Memory B cell (primary cell): ENCODE measurements at regions not wholly inside any gene's neighbourhood (a gene's known extent, or its start where the extent isn't known, plus 50 kb on each side); places are given as distances from the start of the nearest gene placed in this dataset.

Source experiments
- ATAC-seq: fragments of 150-1000 bp; cut with Tn5 transposase; 2 replicates; pipeline ENCODE4 v1.10.0; 2021; ENCODE audit warnings: low read depth, mild to moderate bottlenecking, moderate library complexity
- DNase-seq, 2 donors: peaks; one replicate each; pipeline ENCODE4 v3.0.0; 2022; ENCODE audit warnings: low spot score in 2 of 2
- H3K27ac Mint-ChIP-seq: one replicate; pipeline ENCODE4 v1.8.0; 2022; ENCODE audit warnings: mild to moderate bottlenecking, moderate library complexity, mixed read lengths
- H3K27me3 Mint-ChIP-seq: one replicate; pipeline ENCODE4 v1.8.0; 2022; ENCODE audit warnings: mixed read lengths
- H3K36me3 Mint-ChIP-seq: one replicate; pipeline ENCODE4 v1.8.0; 2022; ENCODE audit warnings: mild to moderate bottlenecking, mixed read lengths
- H3K4me1 Mint-ChIP-seq: one replicate; pipeline ENCODE4 v1.8.0; 2022; ENCODE audit warnings: mixed read lengths
- H3K4me3 Mint-ChIP-seq: one replicate; pipeline ENCODE4 v1.8.0; 2022; ENCODE audit warnings: mild to moderate bottlenecking, moderate library complexity, mixed read lengths
- H3K9me3 Mint-ChIP-seq: one replicate; pipeline ENCODE4 v1.8.0; 2022; ENCODE audit warnings: mixed read lengths

DNA sequence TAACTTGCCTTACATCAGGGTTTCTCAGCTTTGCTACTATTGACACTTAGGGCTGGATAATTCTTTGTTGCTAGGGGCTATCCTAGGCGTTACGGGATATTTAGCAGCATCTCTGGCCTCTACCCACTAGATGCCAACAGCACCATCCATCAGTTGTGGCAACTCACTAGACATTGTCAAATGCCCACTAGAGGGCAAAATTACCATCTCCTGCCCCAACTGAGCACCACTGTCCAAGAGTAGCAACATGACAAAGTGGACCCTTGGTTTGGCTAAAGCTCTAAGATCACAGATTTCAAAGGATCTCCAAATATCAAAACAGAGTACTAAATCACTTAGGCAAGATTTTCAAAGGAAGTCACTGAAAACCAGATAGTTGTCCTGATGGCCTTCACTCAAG, 251.7 kb upstream of the TBX3 start:
- Mint-ChIP-seq H3K27me3 (no peaks in the 10 kb centered on the region), H3K4me1 (no peaks in the 10 kb centered on the region), H3K9me3 (peaks cover 6% of the 10 kb centered on the region), H3K4me3 (no peak overlapping the region), H3K36me3 (no peaks in the 10 kb centered on the region), H3K27ac (no peak overlapping the region)
- no peak for ATAC-seq
- DNase-seq = no peak

DNA sequence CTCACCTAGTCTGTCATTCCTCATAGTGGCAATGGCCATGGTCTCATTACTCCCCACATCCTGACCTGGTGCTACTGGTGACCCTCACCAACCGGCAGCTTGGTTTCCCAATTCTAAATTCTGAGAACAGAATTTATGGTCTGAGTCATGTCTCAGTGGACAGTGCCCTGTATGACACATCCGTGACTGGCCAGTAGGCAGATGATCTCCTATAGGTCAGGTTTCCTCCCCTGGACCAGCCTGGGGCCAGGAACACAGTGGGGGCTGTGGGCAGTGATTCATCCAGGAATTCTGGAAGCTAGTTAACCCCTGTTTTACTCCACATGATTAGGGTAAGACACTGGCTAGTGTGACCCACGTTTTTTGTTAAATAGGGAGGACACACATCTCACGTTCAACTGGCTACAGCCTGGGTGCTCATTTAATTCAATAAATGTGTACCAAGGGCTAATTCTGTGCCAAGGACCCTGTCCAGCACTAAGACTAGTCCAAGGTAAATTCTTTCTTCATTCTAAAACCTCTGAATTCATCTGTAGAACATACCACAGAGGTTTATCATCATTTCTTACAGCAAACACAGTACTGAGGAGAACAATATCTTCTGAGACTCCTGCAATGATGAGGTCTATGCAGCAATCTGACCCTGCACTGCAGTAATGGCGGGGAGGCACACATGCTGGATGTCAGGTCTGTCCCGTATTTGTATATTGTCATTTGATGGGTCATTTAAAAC, 249.6 kb upstream of the TBX3 start:
- H3K36me3 Mint-ChIP-seq = no peaks in the 10 kb centered on the region
- H3K4me1 Mint-ChIP-seq = no peaks in the 10 kb centered on the region
- no peaks in the 10 kb centered on the region for H3K27me3 Mint-ChIP-seq
- no peak overlapping the region for H3K27ac Mint-ChIP-seq
- ATAC-seq = no peak
- H3K9me3 Mint-ChIP-seq = peaks cover 9% of the 10 kb centered on the region
- no peak for DNase-seq
- H3K4me3 Mint-ChIP-seq = no peak overlapping the region

DNA sequence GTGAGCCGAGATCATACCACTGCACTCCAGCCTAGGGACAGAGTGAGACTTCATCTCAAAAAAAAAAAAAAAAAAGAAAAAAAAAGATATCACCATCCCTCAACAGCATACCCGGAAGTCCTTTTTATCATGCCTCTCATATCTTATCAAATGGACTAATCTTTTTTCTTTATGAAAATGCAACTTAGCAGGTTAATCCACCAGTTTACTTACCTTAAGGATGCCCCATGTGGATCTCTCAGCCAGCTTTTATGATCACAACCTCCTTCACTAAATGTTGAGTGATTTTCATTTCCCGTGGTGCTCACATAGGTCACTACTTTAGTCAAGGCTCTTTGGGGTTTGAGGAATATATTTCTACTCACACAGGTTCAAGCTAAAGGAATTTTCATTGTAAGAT, 248.8 kb upstream of the TBX3 start:
- Mint-ChIP-seq H3K9me3 (peaks cover 9% of the 10 kb centered on the region), H3K36me3 (no peaks in the 10 kb centered on the region), H3K27me3 (no peaks in the 10 kb centered on the region), H3K4me3 (no peak overlapping the region), H3K4me1 (no peaks in the 10 kb centered on the region), H3K27ac (no peak overlapping the region)
- ATAC-seq (no peak), DNase-seq (no peak)

DNA sequence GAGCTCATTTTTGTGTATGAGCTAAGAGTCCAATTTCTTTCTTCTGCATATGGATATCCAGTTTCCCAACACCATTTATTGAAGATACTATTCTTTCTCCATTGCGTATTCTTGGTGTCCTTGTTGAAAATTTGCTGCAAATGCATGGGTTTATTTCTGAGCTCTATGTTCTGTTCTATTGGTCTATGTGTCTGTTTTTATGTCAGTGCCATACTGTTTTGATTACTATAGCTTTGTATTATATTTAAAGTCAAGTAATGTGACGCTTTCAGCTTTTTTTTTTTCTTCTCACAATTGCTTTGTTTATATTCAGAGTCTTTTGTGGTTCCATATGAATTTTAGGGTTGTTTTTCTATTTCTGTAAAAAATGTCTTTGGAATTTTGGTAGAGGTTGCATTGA, 247.1 kb upstream of the TBX3 start:
- DNase-seq (no peak), ATAC-seq (no peak)
- no peaks in the 10 kb centered on the region for H3K4me1 Mint-ChIP-seq
- H3K4me3 Mint-ChIP-seq = no peak overlapping the region
- no peaks in the 10 kb centered on the region for H3K36me3 Mint-ChIP-seq
- H3K27ac Mint-ChIP-seq = no peak overlapping the region
- peaks cover 9% of the 10 kb centered on the region for H3K9me3 Mint-ChIP-seq
- H3K27me3 Mint-ChIP-seq = no peaks in the 10 kb centered on the region

DNA sequence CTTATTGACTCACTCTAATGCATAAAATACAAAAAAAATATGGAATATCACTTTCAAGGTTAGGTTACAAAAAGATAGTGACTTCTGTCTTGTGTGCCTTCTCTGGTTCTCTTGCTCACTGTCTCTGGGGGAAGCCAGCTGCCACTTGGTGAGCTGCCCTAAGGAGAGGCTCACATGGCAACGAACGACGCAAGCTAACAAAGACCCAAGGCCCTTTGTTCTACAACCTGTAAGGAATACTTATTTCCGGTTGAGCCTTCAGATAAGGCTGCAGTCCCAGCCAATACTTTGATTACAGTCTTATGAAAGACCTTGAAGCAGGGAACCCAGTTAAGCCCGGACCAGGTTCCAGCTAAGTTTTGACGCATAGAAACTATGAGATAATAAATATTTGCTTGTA, 242.4 kb upstream of the TBX3 start:
- ATAC-seq = no peak
- Mint-ChIP-seq H3K36me3 (no peaks in the 10 kb centered on the region), H3K27ac (no peak overlapping the region), H3K4me1 (no peaks in the 10 kb centered on the region), H3K27me3 (no peaks in the 10 kb centered on the region), H3K9me3 (peaks cover 7% of the 10 kb centered on the region), H3K4me3 (no peak overlapping the region)
- no peak for DNase-seq

DNA sequence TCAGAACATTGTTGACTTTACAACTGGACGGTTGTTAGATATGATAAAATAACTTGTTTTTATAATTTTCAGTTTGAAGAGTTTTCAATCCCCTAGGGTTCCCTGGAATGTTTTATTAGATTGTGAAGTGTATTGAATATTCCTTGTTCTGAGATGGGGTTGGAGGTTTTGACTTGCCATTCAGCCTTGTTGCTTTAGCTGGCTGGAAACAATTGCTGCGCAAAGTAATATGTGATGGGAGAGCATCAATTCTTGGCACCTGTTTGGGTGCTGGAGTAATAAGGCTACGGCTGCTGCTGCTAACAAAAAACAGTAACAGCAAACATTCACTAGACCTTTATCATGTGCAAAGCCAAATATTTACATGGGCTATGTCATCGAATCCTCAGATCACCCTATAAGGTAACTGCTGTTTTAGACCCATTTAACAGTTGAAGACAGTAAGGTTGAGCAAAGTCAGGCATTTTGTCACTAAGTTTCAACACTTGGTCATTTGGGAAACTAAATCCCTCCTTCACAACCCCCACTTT, 241.0 kb upstream of the TBX3 start:
- no peaks in the 10 kb centered on the region for H3K27me3 Mint-ChIP-seq
- H3K4me1 Mint-ChIP-seq = no peaks in the 10 kb centered on the region
- H3K27ac Mint-ChIP-seq = no peak overlapping the region
- ATAC-seq (no peak), DNase-seq (no peak)
- H3K4me3 Mint-ChIP-seq = no peak overlapping the region
- H3K36me3 Mint-ChIP-seq = no peaks in the 10 kb centered on the region
- H3K9me3 Mint-ChIP-seq = peaks cover 2% of the 10 kb centered on the region

DNA sequence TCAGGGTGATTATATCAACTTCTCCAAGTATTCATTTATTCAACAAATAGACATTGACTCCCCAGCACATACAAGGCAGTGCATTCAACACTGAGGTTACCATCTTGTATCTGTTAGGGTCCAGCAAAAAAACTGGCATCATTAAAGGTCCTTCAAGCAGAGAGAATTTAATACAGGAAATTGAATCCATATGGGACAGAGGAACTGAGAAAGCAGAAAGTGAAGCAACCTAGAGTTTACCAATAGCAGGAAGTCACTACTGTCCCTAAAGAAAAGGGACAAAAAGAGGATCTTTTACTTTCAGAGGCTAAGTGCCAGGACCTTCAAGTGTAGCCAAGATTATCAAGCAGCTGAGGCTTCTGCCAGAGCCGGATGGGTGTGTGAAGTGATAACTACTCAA, 237.8 kb upstream of the TBX3 start:
- Mint-ChIP-seq H3K4me3 (no peak overlapping the region), H3K27ac (no peak overlapping the region), H3K9me3 (peaks cover 4% of the 10 kb centered on the region), H3K36me3 (no peaks in the 10 kb centered on the region), H3K27me3 (no peaks in the 10 kb centered on the region), H3K4me1 (no peaks in the 10 kb centered on the region)
- no peak for ATAC-seq
- no peak for DNase-seq

DNA sequence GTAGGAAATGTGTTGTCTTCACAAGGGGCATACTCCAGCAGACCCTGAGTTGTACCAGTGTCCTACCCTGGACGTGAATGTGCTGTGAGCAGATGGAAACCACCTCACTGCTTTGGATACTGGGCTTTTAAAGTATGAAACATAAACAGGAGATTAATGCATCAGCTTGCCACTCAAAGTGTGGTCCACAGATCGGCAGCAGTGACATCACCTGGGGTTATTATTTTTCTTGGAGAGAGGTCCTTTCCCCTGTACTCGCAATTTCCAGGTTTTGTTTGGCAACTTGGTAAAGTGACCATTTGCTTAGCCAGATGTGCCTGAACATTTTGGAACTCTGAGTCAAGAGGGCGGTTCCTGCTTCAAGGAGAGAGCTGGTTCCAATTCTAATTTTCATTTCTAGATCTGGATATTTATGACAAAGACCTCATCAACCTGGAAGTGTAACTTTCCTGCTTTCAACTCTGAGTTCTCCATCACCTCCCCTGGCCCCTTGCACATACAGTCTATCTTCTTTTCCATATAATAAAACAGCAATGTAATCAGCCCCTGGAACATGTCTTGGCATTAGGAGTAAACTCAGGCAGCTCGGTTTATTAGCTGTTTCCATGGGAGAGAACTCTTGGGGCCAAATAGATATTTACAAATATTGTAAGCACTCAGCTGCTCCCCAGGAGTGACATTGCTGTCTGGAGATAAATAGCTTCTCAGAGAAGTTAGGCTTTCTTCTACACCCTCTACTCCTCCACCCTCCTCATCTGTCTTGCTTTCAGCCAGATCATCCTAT, 237.0 kb upstream of the TBX3 start:
- Mint-ChIP-seq H3K4me3 (no peak overlapping the region), H3K9me3 (peaks cover 4% of the 10 kb centered on the region), H3K4me1 (no peaks in the 10 kb centered on the region), H3K27me3 (no peaks in the 10 kb centered on the region), H3K36me3 (no peaks in the 10 kb centered on the region), H3K27ac (no peak overlapping the region)
- no peak for ATAC-seq
- no peak for DNase-seq

DNA sequence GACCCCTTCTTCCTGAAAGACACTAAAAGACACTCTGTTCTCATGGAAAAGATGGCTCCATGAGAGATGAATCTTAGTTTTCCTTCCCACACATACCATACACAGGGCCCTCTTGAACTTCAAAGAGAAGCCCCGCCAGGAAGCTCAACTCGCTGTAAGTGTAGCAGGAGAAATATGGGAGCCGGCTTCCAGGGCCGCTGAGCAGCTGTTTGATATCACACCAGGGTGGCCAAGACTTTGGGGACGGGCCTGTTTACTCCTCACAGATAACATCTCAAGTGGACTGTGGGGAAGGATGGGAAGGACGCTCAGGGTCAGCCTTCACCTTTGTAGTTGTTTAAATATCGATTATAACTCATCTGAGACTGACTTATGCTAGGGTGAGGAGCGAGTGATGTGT, 235.5 kb upstream of the TBX3 start:
- Mint-ChIP-seq H3K27ac (no peak overlapping the region), H3K4me3 (no peak overlapping the region), H3K4me1 (no peaks in the 10 kb centered on the region), H3K36me3 (no peaks in the 10 kb centered on the region), H3K9me3 (peaks cover 4% of the 10 kb centered on the region), H3K27me3 (no peaks in the 10 kb centered on the region)
- DNase-seq (no peak), ATAC-seq (no peak)

DNA sequence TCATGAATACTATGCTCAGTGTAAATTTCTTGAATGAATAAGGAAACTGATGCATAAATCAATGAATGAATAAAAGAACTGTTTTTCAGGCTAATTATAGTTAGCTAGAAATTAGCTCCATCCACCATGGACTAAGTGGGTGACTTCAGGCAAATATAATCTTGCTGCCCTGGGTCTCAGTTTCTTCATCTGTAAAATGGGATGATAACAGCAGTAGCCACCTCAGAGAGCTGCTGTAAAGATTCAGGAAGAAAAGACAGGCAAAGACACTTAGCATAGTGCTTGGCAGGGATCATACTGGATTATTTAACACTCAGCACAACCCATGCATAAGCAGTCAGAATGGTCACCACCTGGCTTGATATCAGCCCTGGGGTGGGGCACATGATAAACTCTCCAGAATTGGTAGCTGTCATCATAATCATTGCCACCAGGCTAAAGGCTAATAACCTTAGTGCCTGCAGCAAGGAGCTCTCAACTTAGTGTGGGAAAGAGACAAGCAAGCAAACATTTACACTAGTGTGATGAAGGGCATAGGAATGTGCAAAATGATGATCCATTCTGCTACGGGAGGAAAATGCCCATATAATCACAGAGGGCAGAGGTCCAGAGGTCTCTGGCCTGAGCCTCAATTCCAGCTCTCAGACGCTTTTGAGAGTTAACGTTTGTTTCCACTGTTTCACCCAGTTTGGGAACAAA, 234.7 kb upstream of the TBX3 start:
- Mint-ChIP-seq H3K4me3 (no peak overlapping the region), H3K9me3 (peaks cover 4% of the 10 kb centered on the region), H3K4me1 (no peaks in the 10 kb centered on the region), H3K27me3 (no peaks in the 10 kb centered on the region), H3K36me3 (no peaks in the 10 kb centered on the region), H3K27ac (no peak overlapping the region)
- DNase-seq = no peak
- no peak for ATAC-seq

DNA sequence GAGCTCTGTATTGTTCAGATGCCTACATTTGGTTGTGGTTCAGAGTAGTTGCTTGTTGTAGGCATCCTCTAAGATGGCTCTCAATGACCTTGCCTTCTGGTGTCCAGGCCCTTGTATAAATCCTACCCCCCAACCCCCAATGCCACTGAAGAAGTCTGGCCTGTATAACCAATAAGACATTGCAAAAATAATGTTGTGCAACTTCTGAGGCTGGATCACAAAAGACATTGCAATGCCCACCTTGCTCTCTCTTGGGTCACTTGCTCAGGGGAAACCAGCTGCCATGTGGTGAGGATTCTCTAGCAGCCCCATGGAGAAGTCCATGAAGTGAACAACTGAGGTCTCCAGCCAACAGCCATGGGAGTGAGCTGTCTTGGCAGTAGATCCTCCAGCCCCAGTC, 234.0 kb upstream of the TBX3 start:
- Mint-ChIP-seq H3K4me3 (no peak overlapping the region), H3K36me3 (no peaks in the 10 kb centered on the region)

DNA sequence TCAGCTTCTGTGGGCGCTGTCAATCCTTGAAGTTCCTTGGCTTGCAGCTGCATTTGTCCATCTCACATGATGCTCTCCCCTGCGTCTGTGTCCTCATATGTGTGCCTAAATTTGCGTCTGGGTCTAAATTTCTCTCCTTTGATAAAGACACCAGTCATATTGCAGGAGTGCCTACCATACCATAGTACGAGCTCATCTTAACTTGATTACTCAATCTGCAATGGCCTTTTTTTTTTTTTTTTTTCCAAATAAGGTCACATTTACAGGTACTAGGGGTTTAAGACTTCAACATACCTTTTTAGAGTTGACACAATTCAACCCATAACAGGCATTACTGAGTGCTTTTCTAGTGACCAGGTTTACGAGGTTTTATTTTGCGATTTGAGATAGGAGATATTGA, 233.3 kb upstream of the TBX3 start:
- no peaks in the 10 kb centered on the region for H3K27me3 Mint-ChIP-seq
- ATAC-seq (no peak), DNase-seq (no peak)
- H3K9me3 Mint-ChIP-seq = peaks cover 6% of the 10 kb centered on the region
- H3K4me1 Mint-ChIP-seq = no peaks in the 10 kb centered on the region
- no peaks in the 10 kb centered on the region for H3K36me3 Mint-ChIP-seq
- no peak overlapping the region for H3K4me3 Mint-ChIP-seq
- H3K27ac Mint-ChIP-seq = no peak overlapping the region

More for the DNA sequence above, 234.0 kb upstream of the TBX3 start:
- no peak for DNase-seq
- Mint-ChIP-seq H3K9me3 (peaks cover 4% of the 10 kb centered on the region), H3K27me3 (no peaks in the 10 kb centered on the region), H3K4me1 (no peaks in the 10 kb centered on the region), H3K27ac (no peak overlapping the region)
- no peak for ATAC-seq

DNA sequence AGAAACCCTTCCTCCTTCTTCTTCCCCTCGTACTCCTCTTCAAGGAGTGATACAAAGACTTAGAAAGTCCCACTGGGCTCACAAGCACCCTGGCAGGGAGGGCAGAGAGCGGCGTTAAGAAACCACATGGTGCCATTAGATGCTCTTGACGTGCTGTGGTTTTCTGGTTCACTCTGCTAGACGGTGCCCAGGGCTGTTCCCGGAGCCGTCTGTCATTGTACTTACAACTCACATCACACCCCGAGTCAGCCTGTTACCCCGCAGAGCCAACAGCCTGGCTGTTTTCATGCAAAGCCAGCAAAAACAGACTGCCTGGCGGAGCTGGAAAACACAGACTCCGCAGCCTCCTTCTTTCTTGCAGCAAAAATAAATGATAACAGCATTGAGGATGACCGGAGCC, 232.6 kb upstream of the TBX3 start:
- H3K27me3 Mint-ChIP-seq = no peaks in the 10 kb centered on the region
- H3K9me3 Mint-ChIP-seq = peaks cover 6% of the 10 kb centered on the region
- no peak overlapping the region for H3K27ac Mint-ChIP-seq
- no peak for DNase-seq
- no peak overlapping the region for H3K4me3 Mint-ChIP-seq
- no peaks in the 10 kb centered on the region for H3K36me3 Mint-ChIP-seq
- no peaks in the 10 kb centered on the region for H3K4me1 Mint-ChIP-seq
- ATAC-seq = no peak

DNA sequence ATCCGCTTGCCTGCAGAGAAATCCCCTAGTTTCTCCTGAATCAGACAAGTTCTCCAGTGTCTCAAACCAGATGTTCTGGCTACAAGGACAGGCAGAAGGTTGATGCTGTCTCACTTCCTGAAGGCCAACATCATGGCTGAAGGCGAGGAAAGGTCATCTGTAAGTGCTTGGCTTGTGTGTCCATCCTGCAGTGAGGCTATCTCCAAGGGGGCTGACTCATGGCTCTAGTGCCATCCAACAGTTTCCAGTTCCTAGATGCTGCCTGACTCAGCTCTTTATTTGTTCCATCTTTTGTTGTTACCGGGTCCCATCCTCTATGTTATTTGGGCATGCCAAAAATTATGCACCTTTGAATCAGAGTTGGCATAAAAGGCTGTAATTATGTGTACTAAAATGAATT, 232.1 kb upstream of the TBX3 start:
- no peaks in the 10 kb centered on the region for H3K27me3 Mint-ChIP-seq
- H3K4me3 Mint-ChIP-seq = no peak overlapping the region
- DNase-seq (no peak), ATAC-seq (no peak)
- no peaks in the 10 kb centered on the region for H3K4me1 Mint-ChIP-seq
- no peak overlapping the region for H3K27ac Mint-ChIP-seq
- H3K36me3 Mint-ChIP-seq = no peaks in the 10 kb centered on the region
- peaks cover 6% of the 10 kb centered on the region for H3K9me3 Mint-ChIP-seq
